Common myeloid progenitor, CD34-positive (primary cell): ENCODE measurements at regions not wholly inside any gene's neighbourhood (a gene's known extent, or its start where the extent isn't known, plus 50 kb on each side); places are given as distances from the start of the nearest gene placed in this dataset.
A peak's percentile ranks its signal among the peaks of the same experiment; 100 is the strongest.

Experiments used
- CTCF ChIA-PET: fragments of 350-600 bp; sonication (Branson Sonifier 250); formaldehyde crosslinking; loops from one replicate; lab custom pipeline; 2021; ENCODE audit warnings: antibody characterized with exemption; lab: Charles Lee
- POLR2A ChIA-PET: fragments of 350-600 bp; sonication (Branson Sonifier 250); formaldehyde crosslinking; loops from one replicate; lab custom pipeline; 2021; ENCODE audit warnings: antibody characterized with exemption; lab: Charles Lee
- DNase-seq, 3 donors: peaks; one replicate each; pipeline versions ENCODE4 v3.0.0 to v3.0.0-alpha.2; 2013
- H3K27ac ChIP-seq, 2 experiments: 1 replicate in 1 of 2; 2 replicates in 1 of 2; pipeline ENCODE4 v1.7.0; 2013; ENCODE audit warnings: inconsistent platforms in 2 of 2, low read length in 2 of 2, mild to moderate bottlenecking in 2 of 2, low read depth in 1 of 2, moderate library complexity in 1 of 2; ENCODE audit not compliant: severe bottlenecking in 2 of 2, insufficient read depth in 1 of 2, poor library complexity in 1 of 2
- H3K27me3 ChIP-seq, 5 experiments: replicated peaks in 2 of 5; 1 replicate in 3 of 5; 2 replicates in 2 of 5; pipeline versions ENCODE4 v1.6.1 to v1.7.0; 2013; ENCODE audit warnings: low read length in 4 of 5, mild to moderate bottlenecking in 2 of 5, moderate library complexity in 2 of 5, inconsistent platforms in 1 of 5; ENCODE audit not compliant: insufficient read depth in 5 of 5, control insufficient read depth in 4 of 5
- H3K36me3 ChIP-seq, 4 experiments: 1 replicate in 2 of 4; 2 replicates in 2 of 4; pipeline versions ENCODE4 v1.6.1 to v1.7.0; 2013; ENCODE audit warnings: low read length in 3 of 4, control low read depth in 1 of 4, mild to moderate bottlenecking in 1 of 4; ENCODE audit not compliant: control insufficient read depth in 4 of 4, insufficient read depth in 4 of 4
- H3K4me1 ChIP-seq, 4 experiments: 1 replicate in 3 of 4; 2 replicates in 1 of 4; pipeline versions ENCODE4 v1.6.1 to v1.7.1; 2013; ENCODE audit warnings: low read length in 3 of 4, mild to moderate bottlenecking in 3 of 4, control low read depth in 1 of 4, inconsistent platforms in 1 of 4, moderate library complexity in 1 of 4; ENCODE audit not compliant: control insufficient read depth in 4 of 4, insufficient read depth in 4 of 4; ENCODE audit errors: control extremely low read depth in 1 of 4
- H3K4me3 ChIP-seq, 7 experiments: 1 replicate in 4 of 7; 2 replicates in 3 of 7; pipeline versions ENCODE4 v1.5.1 to v1.7.0; 2013; ENCODE audit warnings: mild to moderate bottlenecking in 7 of 7, low read length in 6 of 7, moderate library complexity in 6 of 7, inconsistent platforms in 2 of 7, low read depth in 2 of 7, control low read depth in 1 of 7; ENCODE audit not compliant: insufficient read depth in 4 of 7, control insufficient read depth in 1 of 7; ENCODE audit errors: extremely low read depth in 1 of 7
- H3K9me3 ChIP-seq, 5 experiments: 1 replicate in 4 of 5; 2 replicates in 1 of 5; pipeline versions ENCODE4 v1.6.1 to v1.7.1; 2013; ENCODE audit warnings: low read length in 4 of 5, mild to moderate bottlenecking in 2 of 5, inconsistent platforms in 1 of 5, low read depth in 1 of 5, moderate library complexity in 1 of 5; ENCODE audit not compliant: control insufficient read depth in 4 of 5, insufficient read depth in 2 of 5; ENCODE audit errors: control extremely low read depth in 1 of 5
- WGBS: methylation state at CpG from one replicate; pipeline ENCODE4 v1.1.5; 2013; ENCODE audit not compliant: insufficient coverage; 5-methylcytosine and 5-hydroxymethylcytosine counted together

GRCh38 chr1:184162281-184162680, 110.8 kb downstream of the TSEN15 start:
- WGBS: 92% methylated on average over 9 of the region's 9 CpGs
- Histone ChIP-seq H3K27me3 (no peaks in the 10 kb centered on the region), H3K4me1 (peaks cover 15 to 33% (median 19%) of the 10 kb centered on the region in 4 experiments), H3K27ac (no peak overlapping the region), H3K4me3 (no peak overlapping the region), H3K9me3 (peaks cover 0 to 4% (median 0%) of the 10 kb centered on the region in 5 experiments), H3K36me3 (no peaks in the 10 kb centered on the region)
- no peak for DNase-seq
- ChIA-PET CTCF (interaction anchor here (1.2 kb wide), 1 partner anchor 19 kb away, joined by 3 read pairs; no protein-coding TSS in a partner anchor), POLR2A (no interaction called here)

GRCh38 chr1:184163674-184164465, 112.3 kb downstream of the TSEN15 start:
- Histone ChIP-seq H3K36me3 (no peaks in the 10 kb centered on the region), H3K27ac (no peak overlapping the region), H3K9me3 (peaks cover 0 to 4% (median 2%) of the 10 kb centered on the region in 5 experiments), H3K27me3 (no peaks in the 10 kb centered on the region), H3K4me1 (peaks cover 8 to 26% (median 13%) of the 10 kb centered on the region in 4 experiments), H3K4me3 (no peak overlapping the region)
- POLR2A ChIA-PET: no interaction called here
- CTCF ChIA-PET: interaction anchor here (0.6 to 1.1 kb wide), 2 partner anchors 10 to 87 kb away, joined by 3 to 4 read pairs; no protein-coding TSS in a partner anchor
- DNase-seq: peak in 1 of 3 donors; percentile 36
- WGBS: 92% methylated on average over 2 of the region's 3 CpGs

- 100% methylated on average over 1 of the region's 1 CpG for WGBS
- POLR2A ChIA-PET: no interaction called here
- Histone ChIP-seq H3K36me3 (no peaks in the 10 kb centered on the region), H3K27ac (no peak overlapping the region), H3K4me1 (peaks cover 2 to 19% (median 8%) of the 10 kb centered on the region in 4 experiments), H3K27me3 (no peaks in the 10 kb centered on the region), H3K9me3 (peaks cover 0 to 4% (median 2%) of the 10 kb centered on the region in 5 experiments), H3K4me3 (no peak overlapping the region)
- CTCF ChIA-PET: interaction anchor here (1.1 kb wide), 1 partner anchor 9 kb away, joined by 4 read pairs; no protein-coding TSS in a partner anchor
- DNase-seq: no peak
These were observed 113.0 kb downstream of the TSEN15 start for GRCh38 chr1:184164536-184164935.

GRCh38 chr1:184166485-184166884, 115.0 kb downstream of the TSEN15 start:
- DNase-seq: peak in 1 of 3 donors; percentile 13
- WGBS: 100% methylated on average over 2 of the region's 3 CpGs
- no peak overlapping the region for H3K4me3 ChIP-seq
- ChIA-PET CTCF (no interaction called here), POLR2A (no interaction called here)
- no peaks in the 10 kb centered on the region for H3K36me3 ChIP-seq
- H3K9me3 ChIP-seq: peaks cover 0 to 3% (median 0%) of the 10 kb centered on the region in 5 experiments
- H3K27ac ChIP-seq: no peak overlapping the region
- H3K27me3 ChIP-seq: no peaks in the 10 kb centered on the region
- H3K4me1 ChIP-seq: peaks cover 2 to 17% (median 3%) of the 10 kb centered on the region in 4 experiments

GRCh38 chr1:184167352-184167751, 115.8 kb downstream of the TSEN15 start:
- H3K27ac ChIP-seq: no peak overlapping the region
- CTCF ChIA-PET: no interaction called here
- no CpG with 5 or more reads among the region's 1 CpG for WGBS
- peaks cover 0 to 3% (median 0%) of the 10 kb centered on the region in 5 experiments for H3K9me3 ChIP-seq
- no peaks in the 10 kb centered on the region for H3K36me3 ChIP-seq
- H3K4me1 ChIP-seq: peaks cover 0 to 12% (median 2%) of the 10 kb centered on the region in 4 experiments
- POLR2A ChIA-PET: no interaction called here
- DNase-seq: no peak
- H3K27me3 ChIP-seq: no peaks in the 10 kb centered on the region
- no peak overlapping the region for H3K4me3 ChIP-seq

GRCh38 chr1:184170719-184171118, 119.2 kb downstream of the TSEN15 start:
- no peak overlapping the region for H3K27ac ChIP-seq
- CTCF ChIA-PET: no interaction called here
- no peak overlapping the region for H3K4me3 ChIP-seq
- peaks cover 0 to 3% (median 0%) of the 10 kb centered on the region in 5 experiments for H3K9me3 ChIP-seq
- POLR2A ChIA-PET: no interaction called here
- H3K27me3 ChIP-seq: no peaks in the 10 kb centered on the region
- no peak for DNase-seq
- no peaks in the 10 kb centered on the region for H3K36me3 ChIP-seq
- H3K4me1 ChIP-seq: no peaks in the 10 kb centered on the region

GRCh38 chr1:184176058-184176457, 124.5 kb downstream of the TSEN15 start:
- DNase-seq: no peak
- Histone ChIP-seq H3K4me1 (no peaks in the 10 kb centered on the region), H3K36me3 (no peaks in the 10 kb centered on the region), H3K9me3 (no peaks in the 10 kb centered on the region), H3K27me3 (no peaks in the 10 kb centered on the region), H3K4me3 (no peak overlapping the region), H3K27ac (no peak overlapping the region)
- ChIA-PET CTCF (no interaction called here), POLR2A (no interaction called here)
- 100% methylated on average over 1 of the region's 2 CpGs for WGBS
